ENCODE measurements at regions not wholly inside any gene's neighbourhood (a gene's known extent, or its start where the extent isn't known, plus 50 kb on each side); places are given as distances from the start of the nearest gene placed in this dataset.

DNA sequence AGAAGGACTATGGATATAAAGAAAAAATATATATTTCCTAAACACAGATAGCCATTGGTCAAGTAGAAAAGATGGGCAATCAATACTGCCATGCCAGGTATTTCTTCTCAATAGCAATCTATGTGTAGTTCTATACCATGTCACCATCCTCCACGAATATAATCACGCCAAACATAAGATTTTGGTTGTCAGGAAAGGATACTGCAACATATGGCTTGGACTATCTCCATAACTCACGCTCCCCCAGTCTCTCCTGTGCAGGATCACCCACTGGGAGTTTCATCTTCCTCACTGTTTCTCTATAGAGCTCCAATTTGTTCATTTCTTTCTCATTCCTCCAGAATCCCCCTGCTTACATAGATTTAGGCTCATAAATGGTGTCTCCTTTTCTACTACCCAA, 462.9 kb upstream of the KCNMB2 start:
- no peaks in the 10 kb centered on the region for H3K36me3 ChIP-seq
- H3K27ac ChIP-seq: no peak overlapping the region
- no peaks in the 10 kb centered on the region for H3K9me3 ChIP-seq
- H3K4me1 ChIP-seq: peaks cover 0 to 12% (median 0%) of the 10 kb centered on the region in 3 donors
- 89 to 91% methylated on average over 3 of the region's 3 CpGs for WGBS, 2 donors
- H3K4me3 ChIP-seq: no peak overlapping the region
- DNase-seq: no peak
- TF ChIP-seq POLR2A (IDR thresholded peaks at IDR 0.05): no peak
- TF ChIP-seq, protein P1, sequence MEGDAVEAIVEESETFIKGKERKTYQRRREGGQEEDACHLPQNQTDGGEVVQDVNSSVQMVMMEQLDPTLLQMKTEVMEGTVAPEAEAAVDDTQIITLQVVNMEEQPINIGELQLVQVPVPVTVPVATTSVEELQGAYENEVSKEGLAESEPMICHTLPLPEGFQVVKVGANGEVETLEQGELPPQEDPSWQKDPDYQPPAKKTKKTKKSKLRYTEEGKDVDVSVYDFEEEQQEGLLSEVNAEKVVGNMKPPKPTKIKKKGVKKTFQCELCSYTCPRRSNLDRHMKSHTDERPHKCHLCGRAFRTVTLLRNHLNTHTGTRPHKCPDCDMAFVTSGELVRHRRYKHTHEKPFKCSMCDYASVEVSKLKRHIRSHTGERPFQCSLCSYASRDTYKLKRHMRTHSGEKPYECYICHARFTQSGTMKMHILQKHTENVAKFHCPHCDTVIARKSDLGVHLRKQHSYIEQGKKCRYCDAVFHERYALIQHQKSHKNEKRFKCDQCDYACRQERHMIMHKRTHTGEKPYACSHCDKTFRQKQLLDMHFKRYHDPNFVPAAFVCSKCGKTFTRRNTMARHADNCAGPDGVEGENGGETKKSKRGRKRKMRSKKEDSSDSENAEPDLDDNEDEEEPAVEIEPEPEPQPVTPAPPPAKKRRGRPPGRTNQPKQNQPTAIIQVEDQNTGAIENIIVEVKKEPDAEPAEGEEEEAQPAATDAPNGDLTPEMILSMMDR (IDR thresholded peaks at IDR 0.05): no peak
- intact Hi-C loops (cut with DNase I): no loop called here
- H3K27me3 ChIP-seq: no peaks in the 10 kb centered on the region

DNA sequence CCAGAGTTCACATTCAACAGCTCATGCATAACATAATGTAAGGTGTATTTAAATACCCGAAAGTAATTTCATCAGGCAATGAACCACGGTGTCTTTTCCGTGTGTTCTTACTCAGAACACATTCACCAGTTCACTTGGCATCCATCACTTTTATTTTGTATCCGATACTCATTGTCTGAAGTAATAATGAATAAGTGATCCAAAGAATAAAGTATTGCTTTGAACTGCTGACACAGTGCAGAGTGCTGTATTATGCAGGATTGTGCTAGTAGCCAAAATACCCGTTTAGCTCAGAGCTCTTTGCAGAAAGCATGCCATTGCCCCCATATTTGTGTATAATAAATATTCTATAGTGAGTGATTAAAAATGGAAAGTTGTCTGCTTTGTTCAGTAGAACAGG, 460.9 kb upstream of the KCNMB2 start:
- Histone ChIP-seq H3K9me3 (no peaks in the 10 kb centered on the region), H3K27me3 (no peaks in the 10 kb centered on the region), H3K36me3 (no peaks in the 10 kb centered on the region), H3K27ac (no peak overlapping the region), H3K4me1 (peaks cover 3 to 30% (median 16%) of the 10 kb centered on the region in 3 donors), H3K4me3 (no peak overlapping the region)
- no peak for DNase-seq
- intact Hi-C loops (cut with DNase I): no loop called here
- no peak for TF ChIP-seq POLR2A (IDR thresholded peaks at IDR 0.05)
- TF ChIP-seq, protein P1 (IDR thresholded peaks at IDR 0.05): no peak
- WGBS, 2 donors: 36 to 66% methylated on average over 5 of the region's 5 CpGs

DNA sequence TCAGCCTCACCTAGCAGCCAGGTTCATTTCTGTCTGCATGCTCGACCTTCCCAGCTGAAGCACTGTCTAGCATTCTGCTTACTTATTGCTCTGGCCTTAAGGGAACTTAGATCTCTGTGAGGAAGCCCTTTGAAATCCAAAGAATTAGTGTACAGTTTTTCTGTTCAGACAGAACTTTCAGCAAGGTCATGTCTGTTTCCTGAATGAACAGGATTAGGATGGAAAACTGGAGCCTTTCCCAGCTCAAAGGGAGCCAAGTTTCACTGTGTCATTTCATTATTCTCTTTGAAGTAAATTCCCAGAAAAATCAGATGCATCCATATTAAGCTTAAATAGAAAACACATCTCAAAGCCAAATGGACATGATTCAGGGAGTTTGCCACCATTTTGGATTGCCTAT, 457.3 kb upstream of the KCNMB2 start:
- Histone ChIP-seq H3K9me3 (no peaks in the 10 kb centered on the region), H3K36me3 (no peaks in the 10 kb centered on the region), H3K4me1 (peaks cover 14 to 52% (median 16%) of the 10 kb centered on the region in 3 donors), H3K27ac (peak overlapping the region; percentile 6 to 62 (median 32)), H3K27me3 (no peaks in the 10 kb centered on the region), H3K4me3 (no peak overlapping the region)
- intact Hi-C loops (cut with DNase I): no loop called here
- 0 to 17% methylated on average over 1 of the region's 1 CpG for WGBS, 2 donors
- TF ChIP-seq, protein P1 (IDR thresholded peaks at IDR 0.05): no peak
- TF ChIP-seq POLR2A (IDR thresholded peaks at IDR 0.05): no peak
- DNase-seq: no peak

DNA sequence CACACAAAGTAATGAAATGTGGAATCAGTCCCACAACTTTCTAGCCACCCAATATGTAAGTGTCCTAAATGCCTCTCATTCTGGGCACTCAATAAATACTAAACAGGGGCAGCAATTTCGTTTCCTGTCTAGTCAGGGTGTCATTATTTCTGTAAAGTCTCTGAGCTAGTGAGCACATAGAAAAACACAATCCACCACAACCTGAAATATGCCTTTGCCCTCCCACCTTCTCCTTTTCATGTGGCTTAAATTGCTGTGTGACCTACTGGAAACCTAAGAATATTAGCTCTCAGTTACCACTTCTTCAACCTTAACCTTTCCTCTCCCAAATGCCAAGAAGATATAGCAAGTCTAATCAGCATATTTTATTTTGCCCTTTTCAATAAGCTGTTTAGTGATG, 456.3 kb upstream of the KCNMB2 start:
- H3K27ac ChIP-seq: peak overlapping the region in 1 of 4 donors; percentile 55
- no peak for DNase-seq
- H3K36me3 ChIP-seq: no peaks in the 10 kb centered on the region
- no peaks in the 10 kb centered on the region for H3K27me3 ChIP-seq
- WGBS, 2 donors: 38 to 53% methylated on average over 1 of the region's 1 CpG
- peaks cover 16 to 62% (median 22%) of the 10 kb centered on the region in 3 donors for H3K4me1 ChIP-seq
- H3K4me3 ChIP-seq: no peak overlapping the region
- H3K9me3 ChIP-seq: no peaks in the 10 kb centered on the region
- intact Hi-C loops (cut with DNase I): no loop called here
- TF ChIP-seq, protein P1 (IDR thresholded peaks at IDR 0.05): no peak

DNA sequence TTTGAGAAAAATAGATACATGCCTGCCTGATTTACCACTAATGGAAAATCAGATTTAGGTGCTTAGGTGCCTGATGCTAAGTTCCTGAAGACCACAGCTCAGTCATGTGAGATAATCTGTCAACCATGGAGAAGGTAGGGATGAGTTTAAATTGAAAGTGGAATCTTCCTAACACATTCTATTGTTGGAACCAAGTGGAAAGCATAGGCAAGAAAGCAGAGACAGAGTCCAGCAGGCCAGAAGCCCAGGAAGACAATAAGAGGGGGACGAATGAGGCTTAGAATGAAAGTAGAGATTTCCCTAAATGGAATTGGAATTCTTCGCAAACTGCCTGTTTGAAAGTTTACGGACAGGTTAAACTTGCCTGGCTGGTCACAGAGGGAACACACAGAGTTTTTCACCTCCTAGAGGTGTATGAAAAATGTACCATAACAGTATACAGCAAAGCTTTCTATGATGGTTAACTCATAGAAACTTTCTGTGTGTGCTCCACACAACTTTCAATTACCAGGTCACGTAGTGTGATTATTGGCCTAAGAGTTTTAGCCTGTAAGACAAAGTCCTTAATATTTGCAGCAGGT, 453.8 kb upstream of the KCNMB2 start:
- Histone ChIP-seq H3K9me3 (no peaks in the 10 kb centered on the region), H3K4me1 (peaks cover 16 to 66% (median 35%) of the 10 kb centered on the region in 3 donors), H3K36me3 (no peaks in the 10 kb centered on the region), H3K4me3 (no peak overlapping the region), H3K27ac (peak overlapping the region in 1 of 4 donors; percentile 14), H3K27me3 (no peaks in the 10 kb centered on the region)
- no peak for DNase-seq
- TF ChIP-seq, protein P1 (IDR thresholded peaks at IDR 0.05): peak in 2 of 6 experiments; percentile 14 to 25
- no peak for TF ChIP-seq POLR2A (IDR thresholded peaks at IDR 0.05)
- intact Hi-C loops (cut with DNase I): no loop called here
- WGBS, 2 donors: 53 to 75% methylated on average over 4 of the region's 4 CpGs
